Central memory CD4-positive, alpha-beta T cell (primary cell): ENCODE measurements at regions not wholly inside any gene's neighbourhood (a gene's known extent, or its start where the extent isn't known, plus 50 kb on each side); places are given as distances from the start of the nearest gene placed in this dataset.

Experiments used
- DNase-seq: peaks from one replicate; pipeline ENCODE4 v3.0.0; 2022

DNA sequence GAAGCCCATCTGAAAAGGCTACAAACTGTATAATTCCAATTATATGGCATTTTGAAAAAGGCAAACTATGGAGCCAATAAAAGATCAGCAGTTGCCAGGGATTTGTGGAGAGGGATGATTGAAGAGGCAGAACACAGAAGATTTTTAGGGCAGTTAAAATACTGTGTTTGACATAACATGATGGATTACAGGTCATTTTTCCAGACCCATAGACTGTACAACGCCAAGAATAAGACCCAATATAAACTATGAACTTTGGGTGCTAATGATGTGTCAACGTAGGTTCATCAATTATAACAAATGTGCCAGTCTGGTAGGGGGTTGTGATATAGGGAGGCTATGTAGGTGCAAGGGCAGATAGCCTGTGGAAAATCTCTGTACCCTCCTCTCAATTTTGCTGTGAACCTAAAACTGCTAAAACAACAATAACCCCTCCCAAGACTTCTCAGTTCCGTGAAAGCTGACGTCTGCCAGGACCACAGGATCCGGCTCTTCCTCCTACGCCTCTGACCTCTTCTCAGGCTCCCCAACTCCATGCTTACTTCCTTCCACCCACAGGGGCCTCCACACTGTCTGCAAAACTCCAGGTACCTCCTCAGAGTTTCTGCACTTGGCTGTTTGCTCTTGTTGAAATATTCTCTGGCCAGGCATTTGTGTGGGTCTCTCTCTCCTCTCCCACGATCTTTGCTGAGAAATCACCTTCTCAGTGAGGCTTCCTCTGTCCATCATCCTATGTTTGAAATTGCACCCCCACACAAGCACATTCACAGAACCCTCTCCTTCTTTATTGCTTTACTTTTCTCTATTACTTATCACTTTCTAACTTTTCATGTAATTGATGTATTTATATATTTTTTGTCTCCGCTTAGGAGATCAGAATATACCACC is 131.4 kb downstream of the BBS10 start:
- no peak for DNase-seq

DNA sequence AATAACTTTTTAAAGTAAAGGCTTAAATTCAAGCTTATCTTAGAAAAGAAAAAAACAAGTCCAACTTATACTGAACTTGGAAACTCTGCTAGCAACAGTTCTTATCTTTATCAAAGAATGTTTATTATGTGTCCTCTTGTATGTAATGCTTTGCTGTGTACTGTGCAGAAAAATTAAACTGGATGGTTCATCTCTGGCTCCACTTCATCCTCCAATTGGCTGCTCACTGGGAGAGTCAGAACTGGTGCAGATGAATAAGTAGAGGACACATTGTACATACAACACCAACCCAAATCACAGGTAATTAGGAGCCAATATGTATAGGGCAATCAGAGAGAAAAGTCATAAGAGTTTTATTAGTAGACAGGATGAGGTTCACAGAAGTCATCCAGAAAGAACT is 123.6 kb upstream of the NAP1L1 start:
- no peak for DNase-seq

DNA sequence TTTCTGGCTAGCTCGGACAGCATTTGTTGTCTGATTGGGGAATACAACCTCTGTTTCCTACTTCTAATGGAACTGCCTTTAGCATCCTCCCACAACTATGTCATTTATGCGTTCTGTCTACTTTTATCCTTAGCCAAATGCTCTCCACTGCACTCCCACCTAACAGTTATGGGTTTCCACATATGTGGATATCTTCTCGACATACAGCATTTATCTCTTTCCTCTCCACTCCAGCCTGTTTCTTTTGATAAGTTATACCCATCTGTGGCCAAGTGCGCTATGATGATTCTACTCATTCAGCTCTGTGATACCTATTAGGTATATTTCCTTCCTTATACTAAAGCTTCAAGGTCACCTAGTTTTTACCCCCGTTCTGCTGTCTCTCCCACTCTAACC is 122.2 kb upstream of the NAP1L1 start:
- no peak for DNase-seq

DNA sequence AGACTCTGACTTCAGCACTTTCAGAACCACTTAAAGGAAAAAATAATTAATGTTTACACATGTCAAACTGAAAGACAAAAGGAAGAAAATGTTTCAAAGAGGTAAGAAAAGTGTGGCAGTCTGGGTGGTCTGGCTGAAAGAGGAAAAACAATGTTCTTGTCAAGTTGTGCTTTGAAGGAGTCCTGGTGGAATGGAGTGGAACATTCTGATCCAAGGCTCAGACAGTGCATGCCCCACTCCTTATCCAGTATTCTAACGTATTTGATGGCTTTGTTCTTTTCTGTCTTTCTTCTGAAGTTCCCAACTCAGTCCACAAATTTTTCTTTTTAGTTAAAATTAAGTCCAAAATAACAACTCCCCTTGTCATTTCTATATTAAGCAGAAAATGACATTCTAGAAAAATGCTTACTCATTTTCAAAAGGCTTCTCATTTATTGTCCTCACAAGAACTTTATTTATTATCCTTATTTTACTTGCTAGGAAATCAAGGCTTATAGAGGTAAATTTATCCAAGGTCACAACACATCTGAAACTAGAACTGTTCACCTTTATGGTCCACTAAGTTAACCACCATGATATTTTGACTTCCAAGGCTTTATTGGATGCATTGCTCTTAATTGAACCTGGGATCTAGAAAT is 121.7 kb upstream of the NAP1L1 start:
- DNase-seq: no peak

DNA sequence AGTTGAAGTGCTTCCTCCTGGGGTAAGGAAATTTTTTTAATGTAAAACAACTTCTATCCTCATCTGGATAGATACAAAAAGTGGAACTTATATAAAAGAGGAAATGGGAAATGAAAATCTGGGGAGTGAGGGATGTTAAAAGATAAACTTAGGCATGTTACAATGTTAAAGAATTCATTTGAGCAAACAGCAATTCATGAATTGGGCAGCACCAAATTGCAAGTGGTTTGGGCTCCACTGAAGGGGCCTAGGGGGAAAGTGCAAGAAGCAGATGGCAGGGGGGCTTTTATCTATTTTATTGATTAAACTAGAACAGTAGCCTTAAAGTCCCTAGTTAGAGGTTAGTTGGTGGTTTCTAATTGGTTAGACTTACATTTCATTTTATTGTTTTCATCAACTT is 118.1 kb upstream of the NAP1L1 start:
- DNase-seq: no peak

GRCh38 chr12:76201758-76202157 is 117.3 kb upstream of the NAP1L1 start:
- no peak for DNase-seq

GRCh38 chr12:76201316-76201715 is 116.8 kb upstream of the NAP1L1 start:
- DNase-seq: no peak

- no peak for DNase-seq
Observed at GRCh38 chr12:76199808-76200207, 115.3 kb upstream of the NAP1L1 start.

- DNase-seq: no peak
Observed at GRCh38 chr12:76198839-76199238, 114.4 kb upstream of the NAP1L1 start.

- DNase-seq: no peak
Observed at GRCh38 chr12:76197283-76197682, 112.8 kb upstream of the NAP1L1 start.

GRCh38 chr12:76195920-76196319 is 111.4 kb upstream of the NAP1L1 start:
- no peak for DNase-seq

DNA sequence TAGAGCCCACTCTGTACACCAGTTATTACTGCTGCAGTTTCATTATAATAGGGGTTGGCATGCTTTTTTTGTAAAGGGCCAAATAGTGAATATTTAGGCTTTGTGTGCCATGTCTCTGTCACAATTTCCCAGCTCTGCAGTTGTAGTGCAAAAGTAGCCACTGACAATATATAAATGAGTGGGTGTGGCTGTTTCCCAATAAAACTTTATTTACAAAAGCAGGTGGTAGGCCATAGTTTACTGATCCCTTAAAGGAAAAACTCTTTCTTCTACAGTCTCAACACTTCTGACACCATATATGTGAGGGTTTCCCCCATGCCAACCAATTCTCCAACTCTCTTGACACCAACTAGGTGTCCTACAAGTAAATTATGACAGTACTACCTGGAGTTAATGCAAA is 110.2 kb upstream of the NAP1L1 start:
- DNase-seq: no peak

- no peak for DNase-seq
Observed at GRCh38 chr12:76193961-76194360, 109.5 kb upstream of the NAP1L1 start.

- no peak for DNase-seq
Observed at GRCh38 chr12:76192416-76192815, 107.9 kb upstream of the NAP1L1 start.

GRCh38 chr12:76190299-76190698 is 105.8 kb upstream of the NAP1L1 start:
- DNase-seq: no peak

- DNase-seq: no peak
Observed at GRCh38 chr12:76189851-76190250, 105.4 kb upstream of the NAP1L1 start.

DNA sequence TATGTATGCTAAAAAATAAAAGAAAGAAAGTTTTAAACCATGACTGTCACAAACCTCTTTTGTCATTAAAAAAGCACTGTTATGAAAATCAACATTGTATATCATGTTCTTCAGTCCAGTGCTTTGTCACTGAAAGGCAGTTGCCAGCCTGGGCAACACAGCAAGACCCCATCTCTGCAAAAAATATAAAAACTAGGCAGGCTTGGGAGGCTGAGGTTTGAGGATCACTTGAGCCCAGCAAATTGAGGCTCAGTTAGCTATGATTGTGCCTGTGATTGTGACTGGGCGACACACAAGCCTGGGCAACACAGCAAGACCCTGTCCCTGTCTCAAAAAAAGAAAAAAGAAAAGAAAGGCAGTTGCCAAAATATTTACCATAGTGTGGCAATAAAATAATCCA is 102.7 kb upstream of the NAP1L1 start:
- no peak for DNase-seq

GRCh38 chr12:76186131-76186906 is 101.8 kb upstream of the NAP1L1 start:
- no peak for DNase-seq

DNA sequence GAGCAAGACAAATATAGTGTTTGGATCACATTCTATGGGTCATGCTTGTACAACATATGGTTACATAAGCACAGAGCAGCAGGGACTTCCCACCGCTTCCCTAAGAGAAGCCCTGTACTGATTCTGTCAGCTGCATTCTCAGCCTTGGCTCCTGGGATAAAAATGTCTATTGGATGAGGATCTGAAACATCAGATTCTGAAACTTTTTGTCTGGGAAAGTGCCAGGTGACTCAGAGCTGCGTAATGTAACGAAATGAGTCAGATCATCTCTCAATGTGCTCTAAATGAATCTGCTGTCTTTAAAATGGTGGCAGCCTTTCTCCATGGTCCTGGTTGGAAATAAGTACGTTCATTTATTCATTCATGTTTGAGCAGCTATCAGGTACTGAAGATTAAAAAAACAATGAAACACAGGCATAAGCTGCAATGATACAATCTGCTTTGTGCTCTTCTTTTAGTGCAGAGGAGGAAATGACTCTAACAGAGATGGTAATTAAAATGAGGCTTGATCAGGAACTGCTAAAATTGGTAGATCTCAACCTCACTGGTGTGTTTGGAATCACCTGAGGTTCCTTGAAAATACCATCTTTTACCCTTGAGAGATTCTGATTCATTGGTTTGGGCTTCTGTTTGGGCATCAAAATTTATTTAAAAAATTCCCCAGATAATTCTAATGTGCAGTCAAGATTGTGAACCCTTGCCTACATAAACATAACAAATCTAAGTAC is 99.1 kb upstream of the NAP1L1 start:
- no peak for DNase-seq

DNA sequence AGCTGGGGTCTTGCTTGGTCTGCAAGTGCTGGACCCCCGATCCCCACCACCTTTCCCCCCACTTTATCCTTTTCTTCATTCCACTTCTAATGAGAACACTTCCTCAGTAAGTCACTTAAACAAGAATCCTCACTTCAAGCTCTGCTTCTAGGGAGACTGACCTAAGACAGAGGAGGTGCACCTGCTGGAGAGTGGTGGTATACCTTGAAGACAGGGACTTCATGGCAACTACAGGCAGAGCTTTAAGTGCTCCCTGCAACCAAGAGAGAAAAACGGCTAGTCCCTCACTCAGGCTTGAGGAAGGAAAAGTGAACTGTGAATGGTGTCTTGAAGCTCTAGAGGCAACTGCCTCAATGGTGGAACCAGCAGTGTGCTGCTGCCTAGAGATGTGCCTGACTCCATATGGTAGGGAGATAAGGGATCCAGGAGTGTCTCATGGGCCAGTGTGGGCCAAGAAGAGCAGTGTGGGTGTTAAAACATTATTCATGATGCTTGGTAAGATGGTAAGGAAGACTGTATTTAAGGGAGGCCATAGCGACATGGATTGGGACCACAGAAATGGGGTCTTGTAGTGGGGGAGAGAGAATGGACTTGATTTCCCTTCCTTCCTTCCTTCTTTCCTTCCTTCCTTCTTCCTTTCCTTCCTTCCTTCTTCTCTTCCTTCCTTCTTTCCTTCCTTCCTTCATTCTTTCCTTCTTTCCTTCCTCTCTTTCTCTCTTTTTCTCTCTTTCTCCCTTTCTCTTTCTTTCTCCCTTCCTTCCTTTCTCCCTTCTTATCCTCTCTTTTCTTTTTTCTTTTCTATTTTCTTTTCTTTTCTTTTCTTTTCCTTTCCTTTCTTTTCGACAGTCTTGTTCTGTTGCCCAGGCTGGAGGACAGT is 96.2 kb upstream of the NAP1L1 start:
- no peak for DNase-seq

GRCh38 chr12:76178452-76178851 is 94.0 kb upstream of the NAP1L1 start:
- no peak for DNase-seq

GRCh38 chr12:76177821-76178220 is 93.3 kb upstream of the NAP1L1 start:
- no peak for DNase-seq
